OCI-LY7 (cell line): ENCODE measurements at regions not wholly inside any gene's neighbourhood (a gene's known extent, or its start where the extent isn't known, plus 50 kb on each side); places are given as distances from the start of the nearest gene placed in this dataset.

ENCODE experiments used
- BruUV-seq: library from RNA; stranded (reverse); fragments of 400-500 nt; replicated peaks from 2 replicates; lab custom pipeline; 2021; lab: Mats Ljungman, UMichigan
- CTCF ChIA-PET: fragments of 300-600 bp; sonication (Branson Sonifier 250); formaldehyde crosslinking; loops from one replicate; lab custom pipeline; 2022; ENCODE audit warnings: antibody characterized with exemption; ENCODE audit not compliant: unreplicated experiment; lab: Charles Lee
- POLR2A ChIA-PET: fragments of 300-600 bp; sonication (Branson Sonifier 250); formaldehyde crosslinking; loops from one replicate; lab custom pipeline; 2022; ENCODE audit warnings: antibody characterized with exemption; lab: Charles Lee
- DNase-seq: peaks from one replicate; pipeline ENCODE4 v3.0.0-alpha.2; 2015; ENCODE audit warnings: low spot score
- H2AFZ ChIP-seq: fragments of 200-600 bp; sonication (generic), shearing (Covaris generic); 2 replicates; pipeline ENCODE4 v1.6.1; 2014; ENCODE audit warnings: mild to moderate bottlenecking, antibody characterized with exemption, low read length, moderate library complexity
- H3K27ac ChIP-seq: fragments of 200-600 bp; sonication (generic); 2 replicates; pipeline ENCODE4 v1.5.1; 2014; ENCODE audit warnings: mixed run types, low read depth, mild to moderate bottlenecking, moderate library complexity, low read length, inconsistent platforms; ENCODE audit not compliant: poor library complexity, severe bottlenecking
- H3K36me3 ChIP-seq: fragments of 200-600 bp; sonication (generic); 2 replicates; pipeline ENCODE4 v1.6.1; 2014; ENCODE audit warnings: mild to moderate bottlenecking, antibody characterized with exemption, low read length, moderate library complexity, mixed read lengths; ENCODE audit not compliant: insufficient read depth
- H3K4me1 ChIP-seq: fragments of 200-600 bp; sonication (generic); 2 replicates; pipeline ENCODE4 v1.5.1; 2014; ENCODE audit warnings: mild to moderate bottlenecking, low read length; ENCODE audit not compliant: insufficient read depth, poor library complexity, severe bottlenecking
- H3K4me2 ChIP-seq: fragments of 200-600 bp; sonication (generic); 2 replicates; pipeline ENCODE4 v1.6.1; 2014; ENCODE audit warnings: mild to moderate bottlenecking, low read length
- H3K4me3 ChIP-seq: fragments of 200-600 bp; sonication (generic); 2 replicates; pipeline ENCODE4 v1.5.1; 2014; ENCODE audit warnings: mild to moderate bottlenecking, low read depth, low read length; ENCODE audit not compliant: poor library complexity, severe bottlenecking
- H3K79me2 ChIP-seq: fragments of 200-600 bp; sonication (generic); 2 replicates; pipeline ENCODE4 v1.6.1; 2016; ENCODE audit warnings: low read depth, mild to moderate bottlenecking, low read length, moderate library complexity, mixed read lengths; ENCODE audit not compliant: insufficient read depth
- H3K9me2 ChIP-seq: fragments of 200-600 bp; sonication (generic); 2 replicates; pipeline ENCODE4 v1.6.1; 2016; ENCODE audit warnings: mild to moderate bottlenecking, low read length, mixed read lengths; ENCODE audit not compliant: insufficient read depth
- H3K9me3 ChIP-seq: fragments of 200-600 bp; sonication (generic); 2 replicates; pipeline ENCODE4 v1.6.1; 2014; ENCODE audit warnings: mild to moderate bottlenecking, mixed run types, low read length, mixed read lengths
- H4K20me1 ChIP-seq: fragments of 200-600 bp; sonication (generic); 2 replicates; pipeline ENCODE4 v1.6.1; 2014; ENCODE audit warnings: mild to moderate bottlenecking, antibody characterized with exemption, low read length, moderate library complexity, mixed read lengths; ENCODE audit not compliant: insufficient read depth
- CTCF ChIP-seq: fragments of 200-600 bp; sonication (generic); conservative IDR thresholded peaks from 2 replicates; pipeline ENCODE4 v1.5.1; 2014; ENCODE audit warnings: mild to moderate bottlenecking, antibody characterized with exemption, low read length, moderate library complexity, mixed read lengths
- EZH2phosphoT487 ChIP-seq: fragments of 200-600 bp; sonication (generic); IDR thresholded peaks from 2 replicates; pipeline ENCODE4 v1.6.1; 2018; ENCODE audit warnings: low read depth, borderline replicate concordance, mild to moderate bottlenecking, mixed run types, antibody characterized with exemption, low read length, moderate library complexity, mixed read lengths
- intact Hi-C: fragments of 100-400 bp; cut with micrococcal nuclease; formaldehyde crosslinking; loops from one replicate; pipeline ENCODE4 v1.10.0; 2022; ENCODE audit not compliant: unreplicated experiment

GRCh38 chr5:71874521-71874920, 155.4 kb downstream of the CARTPT start:
- Histone ChIP-seq H2AFZ (no peak overlapping the region), H3K4me2 (no peak overlapping the region), H3K36me3 (no peaks in the 10 kb centered on the region), H3K27ac (no peak overlapping the region), H3K79me2 (no peaks in the 10 kb centered on the region), H3K4me3 (no peak overlapping the region), H3K9me2 (no peaks in the 10 kb centered on the region), H3K4me1 (no peaks in the 10 kb centered on the region), H4K20me1 (no peaks in the 10 kb centered on the region), H3K9me3 (no peaks in the 10 kb centered on the region)
- BruUV-seq, result no TSS peak
- ChIA-PET POLR2A (no interaction called here), CTCF (no interaction called here)
- TF ChIP-seq EZH2phosphoT487, result no peak
- no peak for TF ChIP-seq CTCF
- no peak for DNase-seq
- intact Hi-C loops, result no loop called here

- peak; percentile 4 for DNase-seq
- intact Hi-C loops, result no loop called here
- no peaks in the 10 kb centered on the region for H3K36me3 ChIP-seq
- ChIA-PET POLR2A (no interaction called here), CTCF (no interaction called here)
- no peak overlapping the region for H2AFZ ChIP-seq
- H4K20me1 ChIP-seq, result no peaks in the 10 kb centered on the region
- no peak overlapping the region for H3K4me3 ChIP-seq
- TF ChIP-seq EZH2phosphoT487 (no peak), CTCF (no peak)
- H3K9me2 ChIP-seq, result no peaks in the 10 kb centered on the region
- H3K9me3 ChIP-seq, result no peaks in the 10 kb centered on the region
- no peaks in the 10 kb centered on the region for H3K4me1 ChIP-seq
- no peaks in the 10 kb centered on the region for H3K79me2 ChIP-seq
- H3K27ac ChIP-seq, result no peak overlapping the region
- no TSS peak for BruUV-seq
- H3K4me2 ChIP-seq, result no peak overlapping the region
Observed at GRCh38 chr5:71877511-71877910, 158.4 kb downstream of the CARTPT start.

GRCh38 chr5:71880536-71880935, 161.5 kb downstream of the CARTPT start:
- H2AFZ ChIP-seq, result no peak overlapping the region
- H3K27ac ChIP-seq, result no peak overlapping the region
- ChIA-PET CTCF (no interaction called here), POLR2A (interaction anchor here (0.7 kb wide), 1 partner anchor 1197 kb away, joined by 3 read pairs; no protein-coding TSS in a partner anchor)
- no peak overlapping the region for H3K4me2 ChIP-seq
- H3K4me1 ChIP-seq, result no peaks in the 10 kb centered on the region
- no peaks in the 10 kb centered on the region for H3K79me2 ChIP-seq
- intact Hi-C loops, result no loop called here
- H3K36me3 ChIP-seq, result no peaks in the 10 kb centered on the region
- no TSS peak for BruUV-seq
- no peaks in the 10 kb centered on the region for H4K20me1 ChIP-seq
- DNase-seq, result no peak
- no peak overlapping the region for H3K4me3 ChIP-seq
- H3K9me2 ChIP-seq, result no peaks in the 10 kb centered on the region
- H3K9me3 ChIP-seq, result no peaks in the 10 kb centered on the region
- TF ChIP-seq EZH2phosphoT487, result no peak
- TF ChIP-seq CTCF, result no peak
